Upper lobe of right lung (tissue), 1 donor: ENCODE measurements at regions not wholly inside any gene's neighbourhood (a gene's known extent, or its start where the extent isn't known, plus 50 kb on each side); places are given as distances from the start of the nearest gene placed in this dataset.

Experiments used
- ATAC-seq: fragments of 200-7000 bp; cut with Tn5 transposase; one replicate; pipeline ENCODE4 v1.9.1; 2020; ENCODE audit warnings: mild to moderate bottlenecking, moderate library complexity
- DNase-seq: peaks from one replicate; pipeline ENCODE4 v3.0.0-alpha.2; 2020
- H3K27ac ChIP-seq: fragments of 200-600 bp; one replicate; pipeline ENCODE4 v1.8.0; 2022
- H3K27me3 ChIP-seq: fragments of 200-600 bp; one replicate; pipeline ENCODE4 v1.8.0; 2022; ENCODE audit warnings: mild to moderate bottlenecking
- H3K36me3 ChIP-seq: fragments of 200-600 bp; one replicate; pipeline ENCODE4 v1.8.0; 2022
- H3K4me1 ChIP-seq: fragments of 200-600 bp; one replicate; pipeline ENCODE4 v1.8.0; 2022
- H3K4me3 ChIP-seq: fragments of 200-600 bp; one replicate; pipeline ENCODE4 v1.8.0; 2022; ENCODE audit warnings: mild to moderate bottlenecking
- H3K9me3 ChIP-seq: fragments of 200-600 bp; one replicate; pipeline ENCODE4 v1.8.0; 2022
- intact Hi-C: fragments of 100-400 bp; cut with DNase I; formaldehyde crosslinking; loops from one replicate; pipeline ENCODE4 v1.11.0; 2022
- TF ChIP-seq, protein P1 (sequence below): fragments of 200-600 bp; IDR thresholded peaks from one replicate; pipeline ENCODE4 v1.8.0; 2022; ENCODE audit warnings: antibody characterized with exemption
- donor health status: DM: no; HTN: yes; CAD: no; lungs with severe emphysema.

DNA sequence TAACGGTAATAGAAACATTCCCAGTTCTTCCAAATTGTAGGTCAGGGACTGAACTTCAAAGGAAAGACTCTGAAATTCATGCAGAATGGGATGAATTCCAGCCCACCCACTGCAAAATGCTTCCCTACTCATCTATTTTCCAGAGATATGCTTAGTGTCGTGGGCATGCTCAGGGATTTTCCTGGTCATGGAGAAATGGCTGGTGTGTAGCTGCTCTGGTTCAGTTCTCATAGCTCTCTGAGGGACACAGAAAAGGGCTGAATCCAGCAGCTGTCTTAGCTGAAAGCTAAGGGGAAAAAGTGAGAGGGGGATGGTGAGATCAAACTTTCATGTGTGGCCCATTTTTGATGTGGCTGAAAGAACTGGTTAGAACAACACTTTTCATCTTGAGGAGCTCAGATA lies 72.9 kb upstream of the KRAS start:
- DNase-seq = no peak

GRCh38 chr12:25322918-25323531 lies 72.3 kb upstream of the KRAS start:
- H3K27me3 ChIP-seq = no peaks in the 10 kb centered on the region
- DNase-seq (no peak), ATAC-seq (no peak)
- no peaks in the 10 kb centered on the region for H3K4me1 ChIP-seq
- no peaks in the 10 kb centered on the region for H3K9me3 ChIP-seq
- no peak overlapping the region for H3K4me3 ChIP-seq
- no peak overlapping the region for H3K27ac ChIP-seq
- TF ChIP-seq, protein P1, sequence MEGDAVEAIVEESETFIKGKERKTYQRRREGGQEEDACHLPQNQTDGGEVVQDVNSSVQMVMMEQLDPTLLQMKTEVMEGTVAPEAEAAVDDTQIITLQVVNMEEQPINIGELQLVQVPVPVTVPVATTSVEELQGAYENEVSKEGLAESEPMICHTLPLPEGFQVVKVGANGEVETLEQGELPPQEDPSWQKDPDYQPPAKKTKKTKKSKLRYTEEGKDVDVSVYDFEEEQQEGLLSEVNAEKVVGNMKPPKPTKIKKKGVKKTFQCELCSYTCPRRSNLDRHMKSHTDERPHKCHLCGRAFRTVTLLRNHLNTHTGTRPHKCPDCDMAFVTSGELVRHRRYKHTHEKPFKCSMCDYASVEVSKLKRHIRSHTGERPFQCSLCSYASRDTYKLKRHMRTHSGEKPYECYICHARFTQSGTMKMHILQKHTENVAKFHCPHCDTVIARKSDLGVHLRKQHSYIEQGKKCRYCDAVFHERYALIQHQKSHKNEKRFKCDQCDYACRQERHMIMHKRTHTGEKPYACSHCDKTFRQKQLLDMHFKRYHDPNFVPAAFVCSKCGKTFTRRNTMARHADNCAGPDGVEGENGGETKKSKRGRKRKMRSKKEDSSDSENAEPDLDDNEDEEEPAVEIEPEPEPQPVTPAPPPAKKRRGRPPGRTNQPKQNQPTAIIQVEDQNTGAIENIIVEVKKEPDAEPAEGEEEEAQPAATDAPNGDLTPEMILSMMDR = no peak
- intact Hi-C loops = no loop called here
- H3K36me3 ChIP-seq = no peaks in the 10 kb centered on the region

More for the DNA sequence above, 72.9 kb upstream of the KRAS start:
- Histone ChIP-seq H3K36me3 (no peaks in the 10 kb centered on the region), H3K4me3 (no peak overlapping the region), H3K27ac (no peak overlapping the region), H3K4me1 (no peaks in the 10 kb centered on the region), H3K27me3 (no peaks in the 10 kb centered on the region), H3K9me3 (no peaks in the 10 kb centered on the region)
- intact Hi-C loops = no loop called here
- no peak for ATAC-seq
- TF ChIP-seq, protein P1 = no peak

GRCh38 chr12:25322351-25322750 lies 71.6 kb upstream of the KRAS start:
- intact Hi-C loops = no loop called here
- DNase-seq = no peak
- no peak for ATAC-seq
- Histone ChIP-seq H3K9me3 (no peaks in the 10 kb centered on the region), H3K4me3 (no peak overlapping the region), H3K4me1 (no peaks in the 10 kb centered on the region), H3K27ac (no peak overlapping the region), H3K36me3 (no peaks in the 10 kb centered on the region), H3K27me3 (no peaks in the 10 kb centered on the region)
- TF ChIP-seq, protein P1 = no peak

GRCh38 chr12:25321772-25322171 lies 71.0 kb upstream of the KRAS start:
- intact Hi-C loops = no loop called here
- H3K4me3 ChIP-seq = no peak overlapping the region
- no peak overlapping the region for H3K27ac ChIP-seq
- ATAC-seq (no peak), DNase-seq (no peak)
- H3K4me1 ChIP-seq = no peaks in the 10 kb centered on the region
- TF ChIP-seq, protein P1 = no peak
- H3K27me3 ChIP-seq = no peaks in the 10 kb centered on the region
- no peaks in the 10 kb centered on the region for H3K9me3 ChIP-seq
- no peaks in the 10 kb centered on the region for H3K36me3 ChIP-seq

DNA sequence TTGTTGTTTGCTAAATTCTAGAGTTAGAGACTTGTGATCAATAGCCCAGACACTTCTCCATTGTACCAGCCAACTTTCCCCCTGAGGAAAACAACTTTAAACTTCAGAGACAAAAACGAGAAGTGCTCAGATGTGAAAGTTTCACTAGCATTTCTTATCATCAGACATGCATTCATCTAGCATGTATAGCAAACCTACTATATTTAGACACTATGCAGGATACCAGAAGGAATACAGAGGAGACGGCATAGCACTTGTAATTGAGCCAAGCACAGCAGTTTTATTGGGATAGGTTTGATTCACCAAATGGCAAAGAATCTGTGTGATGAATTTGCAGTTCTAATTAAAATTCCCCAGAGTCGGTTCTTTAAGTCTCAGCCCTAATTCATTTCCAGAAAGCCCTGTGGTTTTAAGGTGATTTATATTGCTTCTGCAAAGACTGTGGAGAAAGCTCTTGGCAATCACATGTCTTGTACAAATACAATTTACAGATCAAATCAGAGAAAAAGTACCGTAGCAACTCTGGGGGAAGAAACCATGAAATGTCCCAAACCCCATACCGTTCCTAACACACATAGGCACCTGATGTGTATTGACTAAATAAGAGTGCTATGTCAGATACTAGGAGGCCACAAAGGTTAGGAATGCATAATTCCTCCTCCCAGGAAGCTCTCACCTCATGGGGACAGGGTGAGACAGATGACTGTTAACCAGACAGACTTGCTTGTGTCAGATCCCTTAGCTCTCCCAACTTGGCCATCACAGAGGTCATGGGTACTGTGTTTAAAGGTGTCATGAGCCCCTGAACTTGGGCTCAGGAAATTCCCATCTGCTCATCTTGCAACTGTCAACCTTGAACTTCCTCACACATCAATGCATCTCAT lies 69.6 kb upstream of the KRAS start:
- intact Hi-C loops = no loop called here
- H3K27me3 ChIP-seq = no peaks in the 10 kb centered on the region
- TF ChIP-seq, protein P1 = no peak
- no peaks in the 10 kb centered on the region for H3K4me1 ChIP-seq
- DNase-seq (no peak), ATAC-seq (no peak)
- no peak overlapping the region for H3K27ac ChIP-seq
- H3K4me3 ChIP-seq = no peak overlapping the region
- no peaks in the 10 kb centered on the region for H3K36me3 ChIP-seq
- H3K9me3 ChIP-seq = no peaks in the 10 kb centered on the region
